ENCODE measurements at regions not wholly inside any gene's neighbourhood (a gene's known extent, or its start where the extent isn't known, plus 50 kb on each side); places are given as distances from the start of the nearest gene placed in this dataset.
"Not testable (repeated sequence)": the region's sequence is repeated elsewhere in the genome, so short reads cannot be mapped to it uniquely, and the experiment has no call there.

GRCh38 chr4:189838821-189839497 lies 101.7 kb upstream of the FRG1 start:
- H3K27ac ChIP-seq (ENCODE audit: low read length), result no peak overlapping the region
- H3K36me3 ChIP-seq (ENCODE audit: control insufficient read depth, insufficient read depth, low read length), result no peaks in the 10 kb centered on the region
- H3K4me1 ChIP-seq (ENCODE audit: control insufficient read depth, insufficient read depth, low read length), result no peaks in the 10 kb centered on the region
- no peaks in the 10 kb centered on the region for H3K27me3 ChIP-seq (ENCODE audit: control insufficient read depth, insufficient read depth, low read length)
- peaks cover 7% of the 10 kb centered on the region for H3K9me3 ChIP-seq (ENCODE audit: control insufficient read depth, low read depth, low read length)
- no CpG with 5 or more reads among the region's 16 CpGs for WGBS (ENCODE audit: insufficient coverage, low lambda C conversion rate)
- no peak overlapping the region for H3K4me3 ChIP-seq (ENCODE audit: low read length)
- no peak for DNase-seq

DNA sequence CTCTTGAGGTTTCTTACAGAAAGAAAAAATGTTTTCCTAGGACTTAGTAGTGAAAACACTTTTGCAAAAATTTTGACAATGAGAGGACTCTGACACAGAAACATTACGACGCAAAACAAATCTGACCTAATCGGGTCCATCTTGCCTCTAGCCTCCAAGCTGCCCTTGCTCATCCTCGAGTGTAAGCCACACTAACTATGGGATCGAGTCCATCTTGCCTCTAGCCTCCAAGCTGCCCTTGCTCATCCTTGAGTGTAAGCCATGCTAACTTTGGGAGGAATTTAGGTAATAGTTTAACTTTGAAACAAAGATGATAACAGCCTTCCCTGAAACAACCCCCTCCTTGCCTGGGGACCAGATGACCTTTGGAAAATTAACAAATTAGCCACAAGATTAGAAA lies 100.3 kb upstream of the FRG1 start:
- H3K4me3 ChIP-seq (ENCODE audit: low read length), result no peak overlapping the region
- no peaks in the 10 kb centered on the region for H3K4me1 ChIP-seq (ENCODE audit: control insufficient read depth, insufficient read depth, low read length)
- DNase-seq, result no peak
- no CpG with 5 or more reads among the region's 5 CpGs for WGBS (ENCODE audit: insufficient coverage, low lambda C conversion rate)
- H3K36me3 ChIP-seq (ENCODE audit: control insufficient read depth, insufficient read depth, low read length), result no peaks in the 10 kb centered on the region
- no peak overlapping the region for H3K27ac ChIP-seq (ENCODE audit: low read length)
- no peaks in the 10 kb centered on the region for H3K27me3 ChIP-seq (ENCODE audit: control insufficient read depth, insufficient read depth, low read length)
- peaks cover 7% of the 10 kb centered on the region for H3K9me3 ChIP-seq (ENCODE audit: control insufficient read depth, low read depth, low read length)

GRCh38 chr4:189843413-189844009 lies 97.2 kb upstream of the FRG1 start:
- H3K4me3 ChIP-seq (ENCODE audit: low read length), result no peak overlapping the region
- no peaks in the 10 kb centered on the region for H3K36me3 ChIP-seq (ENCODE audit: control insufficient read depth, insufficient read depth, low read length)
- H3K4me1 ChIP-seq (ENCODE audit: control insufficient read depth, insufficient read depth, low read length), result no peaks in the 10 kb centered on the region
- H3K27me3 ChIP-seq (ENCODE audit: control insufficient read depth, insufficient read depth, low read length), result no peaks in the 10 kb centered on the region
- DNase-seq, result no peak
- no peak overlapping the region for H3K27ac ChIP-seq (ENCODE audit: low read length)
- no CpG with 5 or more reads among the region's 10 CpGs for WGBS (ENCODE audit: insufficient coverage, low lambda C conversion rate)
- H3K9me3 ChIP-seq (ENCODE audit: control insufficient read depth, low read depth, low read length), result peaks cover 2% of the 10 kb centered on the region

DNA sequence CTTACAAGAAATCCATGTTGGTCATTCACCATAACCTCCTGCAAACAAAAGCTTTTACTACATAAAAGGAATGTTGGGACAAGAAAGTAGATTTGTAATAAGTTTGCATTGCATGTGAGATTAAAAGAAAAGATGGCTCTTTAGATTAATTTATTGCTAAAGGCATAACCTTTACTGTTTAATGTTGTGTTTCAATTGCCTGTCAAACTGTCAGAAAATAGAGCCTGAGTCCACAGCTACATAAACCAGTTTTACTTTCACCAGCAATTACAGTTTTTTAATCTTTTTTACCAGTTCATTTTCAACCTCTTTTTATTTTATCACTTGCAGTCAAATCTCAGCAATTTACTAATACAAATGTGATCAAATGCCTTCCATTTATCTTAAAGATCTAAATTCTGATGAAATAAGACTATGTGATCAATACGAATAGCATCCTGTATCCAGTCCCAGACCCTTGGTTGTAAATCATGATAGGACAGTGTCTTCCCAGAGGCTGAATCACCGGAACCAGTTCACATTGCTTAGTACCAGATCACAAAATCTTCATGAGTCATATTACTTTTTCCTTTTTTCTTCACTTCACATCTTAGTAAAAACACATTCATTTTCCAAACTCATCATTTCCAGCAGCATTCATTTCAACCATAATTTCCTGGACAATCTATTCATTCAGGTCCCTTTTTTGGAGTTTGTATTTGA lies 95.4 kb upstream of the FRG1 start:
- H3K9me3 ChIP-seq (ENCODE audit: control insufficient read depth, low read depth, low read length), result peaks cover 2% of the 10 kb centered on the region
- WGBS (ENCODE audit: insufficient coverage, low lambda C conversion rate), result 86% methylated on average over 1 of the region's 2 CpGs
- no peak for DNase-seq
- no peaks in the 10 kb centered on the region for H3K4me1 ChIP-seq (ENCODE audit: control insufficient read depth, insufficient read depth, low read length)
- H3K4me3 ChIP-seq (ENCODE audit: low read length), result no peak overlapping the region
- no peaks in the 10 kb centered on the region for H3K27me3 ChIP-seq (ENCODE audit: control insufficient read depth, insufficient read depth, low read length)
- no peaks in the 10 kb centered on the region for H3K36me3 ChIP-seq (ENCODE audit: control insufficient read depth, insufficient read depth, low read length)
- H3K27ac ChIP-seq (ENCODE audit: low read length), result no peak overlapping the region

- H3K4me1 ChIP-seq (ENCODE audit: control insufficient read depth, insufficient read depth, low read length); DNase-seq; H3K36me3 ChIP-seq (ENCODE audit: control insufficient read depth, insufficient read depth, low read length); H3K27me3 ChIP-seq (ENCODE audit: control insufficient read depth, insufficient read depth, low read length); H3K9me3 ChIP-seq (ENCODE audit: control insufficient read depth, low read depth, low read length); H3K4me3 ChIP-seq (ENCODE audit: low read length); H3K27ac ChIP-seq (ENCODE audit: low read length): not testable (repeated sequence)
- 86% methylated on average over 6 of the region's 31 CpGs for WGBS (ENCODE audit: insufficient coverage, low lambda C conversion rate)
These were observed 94.6 kb upstream of the FRG1 start for GRCh38 chr4:189846094-189846493.

DNA sequence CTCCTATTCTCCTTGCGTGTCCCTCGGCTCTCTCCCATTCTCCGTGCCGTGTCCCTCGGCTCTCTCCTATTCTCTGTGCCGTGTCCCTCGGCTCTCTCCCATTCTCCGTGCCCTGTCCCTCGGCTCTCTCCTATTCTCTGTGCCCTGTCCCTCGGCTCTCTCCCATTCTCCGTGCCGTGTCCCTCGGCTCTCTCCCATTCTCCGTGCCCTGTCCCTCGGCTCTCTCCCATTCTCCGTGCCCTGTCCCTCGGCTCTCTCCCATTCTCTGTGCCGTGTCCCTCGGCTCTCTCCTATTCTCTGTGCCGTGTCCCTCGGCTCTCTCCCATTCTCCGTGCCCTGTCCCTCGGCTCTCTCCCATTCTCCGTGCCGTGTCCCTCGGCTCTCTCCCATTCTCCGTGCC lies 94.1 kb upstream of the FRG1 start:
- DNase-seq; H3K36me3 ChIP-seq (ENCODE audit: control insufficient read depth, insufficient read depth, low read length); H3K4me3 ChIP-seq (ENCODE audit: low read length); H3K27me3 ChIP-seq (ENCODE audit: control insufficient read depth, insufficient read depth, low read length); H3K4me1 ChIP-seq (ENCODE audit: control insufficient read depth, insufficient read depth, low read length); H3K9me3 ChIP-seq (ENCODE audit: control insufficient read depth, low read depth, low read length); H3K27ac ChIP-seq (ENCODE audit: low read length): not testable (repeated sequence)
- WGBS (ENCODE audit: insufficient coverage, low lambda C conversion rate), result 93% methylated on average over 11 of the region's 27 CpGs

DNA sequence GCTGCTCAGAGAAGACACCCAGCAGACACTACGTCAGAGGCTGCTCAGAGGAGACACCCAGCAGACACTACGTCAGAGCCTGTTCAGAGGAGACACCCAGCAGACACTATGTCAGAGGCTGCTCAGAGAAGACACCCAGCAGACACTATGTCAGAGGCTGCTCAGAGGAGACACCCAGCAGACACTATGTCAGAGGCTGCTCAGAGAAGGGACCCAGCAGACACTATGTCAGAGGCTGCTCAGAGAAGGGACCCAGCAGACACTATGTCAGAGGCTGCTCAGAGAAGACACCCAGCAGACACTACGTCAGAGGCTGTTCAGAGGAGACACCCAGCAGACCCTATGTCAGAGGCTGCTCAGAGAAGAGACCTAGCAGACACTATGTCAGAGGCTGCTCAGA lies 92.0 kb upstream of the FRG1 start:
- H3K27ac ChIP-seq (ENCODE audit: low read length); H3K9me3 ChIP-seq (ENCODE audit: control insufficient read depth, low read depth, low read length); H3K36me3 ChIP-seq (ENCODE audit: control insufficient read depth, insufficient read depth, low read length); DNase-seq; H3K4me3 ChIP-seq (ENCODE audit: low read length); H3K27me3 ChIP-seq (ENCODE audit: control insufficient read depth, insufficient read depth, low read length); H3K4me1 ChIP-seq (ENCODE audit: control insufficient read depth, insufficient read depth, low read length): not testable (repeated sequence)
- no CpG with 5 or more reads among the region's 3 CpGs for WGBS (ENCODE audit: insufficient coverage, low lambda C conversion rate)

DNA sequence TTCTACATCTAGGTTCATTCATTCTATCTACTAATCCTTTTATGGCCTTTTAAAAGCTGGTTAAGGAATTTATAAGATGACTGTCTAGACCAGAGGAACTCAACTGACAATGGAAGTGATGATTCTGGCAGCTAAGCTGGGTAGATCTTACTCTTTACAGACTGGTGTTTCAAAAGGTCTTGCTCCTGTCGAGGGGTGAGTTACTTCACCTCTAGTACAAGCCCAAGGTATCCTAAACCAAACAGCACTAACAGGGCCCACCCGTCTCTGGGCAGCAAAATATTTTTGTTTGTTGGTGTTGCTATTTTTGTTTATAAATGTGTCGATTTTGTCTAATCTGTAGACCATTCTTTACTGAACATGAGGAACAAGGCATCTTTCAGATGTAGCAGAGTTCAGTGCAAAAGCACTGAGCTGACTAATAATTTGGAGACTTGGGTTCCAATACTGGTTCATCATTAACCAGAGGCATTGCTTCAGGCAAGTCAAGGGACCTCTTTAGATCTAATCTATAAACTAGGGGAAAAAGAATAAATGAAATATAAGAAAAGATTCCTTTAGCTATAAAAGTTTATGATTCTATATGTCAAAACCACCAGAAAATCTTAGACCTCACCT lies 90.3 kb upstream of the FRG1 start:
- H3K4me1 ChIP-seq (ENCODE audit: control insufficient read depth, insufficient read depth, low read length), result no peaks in the 10 kb centered on the region
- no peak overlapping the region for H3K4me3 ChIP-seq (ENCODE audit: low read length)
- WGBS (ENCODE audit: insufficient coverage, low lambda C conversion rate), result 86% methylated on average over 1 of the region's 3 CpGs
- H3K36me3 ChIP-seq (ENCODE audit: control insufficient read depth, insufficient read depth, low read length), result no peaks in the 10 kb centered on the region
- H3K27ac ChIP-seq (ENCODE audit: low read length), result no peak overlapping the region
- DNase-seq, result no peak
- no peaks in the 10 kb centered on the region for H3K27me3 ChIP-seq (ENCODE audit: control insufficient read depth, insufficient read depth, low read length)
- peaks cover 2% of the 10 kb centered on the region for H3K9me3 ChIP-seq (ENCODE audit: control insufficient read depth, low read depth, low read length)

GRCh38 chr4:189858435-189858834 lies 82.2 kb upstream of the FRG1 start:
- WGBS (ENCODE audit: insufficient coverage, low lambda C conversion rate), result 100% methylated on average over 1 of the region's 4 CpGs
- Histone ChIP-seq H3K27ac (ENCODE audit: low read length) (no peak overlapping the region), H3K9me3 (ENCODE audit: control insufficient read depth, low read depth, low read length) (no peaks in the 10 kb centered on the region), H3K36me3 (ENCODE audit: control insufficient read depth, insufficient read depth, low read length) (no peaks in the 10 kb centered on the region), H3K27me3 (ENCODE audit: control insufficient read depth, insufficient read depth, low read length) (no peaks in the 10 kb centered on the region), H3K4me1 (ENCODE audit: control insufficient read depth, insufficient read depth, low read length) (no peaks in the 10 kb centered on the region), H3K4me3 (ENCODE audit: low read length) (no peak overlapping the region)
- DNase-seq, result no peak

DNA sequence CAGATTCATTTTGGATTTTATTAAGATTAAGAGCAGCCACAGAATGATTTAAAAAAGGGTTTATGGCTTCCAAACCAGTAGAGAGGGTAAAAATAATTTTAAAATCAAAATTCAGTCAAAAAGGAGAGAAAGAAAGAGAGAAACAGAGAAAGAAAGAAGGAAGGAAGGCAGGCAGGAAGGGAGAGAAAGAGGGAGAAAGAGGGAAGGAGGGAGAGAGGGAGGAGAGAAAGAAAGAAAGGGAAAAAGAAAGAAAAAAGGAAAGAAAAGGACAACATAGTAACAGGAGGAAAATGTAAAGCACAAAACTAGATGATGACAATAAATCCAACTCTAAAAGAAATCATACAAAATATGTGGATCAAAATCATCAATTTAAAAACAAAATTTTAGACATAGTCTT lies 79.6 kb upstream of the FRG1 start:
- Histone ChIP-seq H3K4me1 (ENCODE audit: control insufficient read depth, insufficient read depth, low read length) (no peaks in the 10 kb centered on the region), H3K27me3 (ENCODE audit: control insufficient read depth, insufficient read depth, low read length) (no peaks in the 10 kb centered on the region), H3K9me3 (ENCODE audit: control insufficient read depth, low read depth, low read length) (no peaks in the 10 kb centered on the region), H3K27ac (ENCODE audit: low read length) (no peak overlapping the region), H3K36me3 (ENCODE audit: control insufficient read depth, insufficient read depth, low read length) (no peaks in the 10 kb centered on the region), H3K4me3 (ENCODE audit: low read length) (no peak overlapping the region)
- no peak for DNase-seq
